Panc1 (cell line): ENCODE measurements at regions not wholly inside any gene's neighbourhood (a gene's known extent, or its start where the extent isn't known, plus 50 kb on each side); places are given as distances from the start of the nearest gene placed in this dataset.

Source experiments
- ATAC-seq: fragments of 200-7000 bp; cut with Tn5 transposase; 2 replicates; pipeline ENCODE4 v1.9.1; 2020; ENCODE audit warnings: mild to moderate bottlenecking, moderate library complexity
- BruUV-seq: library from RNA; stranded (reverse); fragments of 400-500 nt; replicated peaks from 2 replicates; lab custom pipeline; 2021; lab: Mats Ljungman, UMichigan
- CTCF ChIA-PET: fragments of 300-600 bp; sonication (Branson Sonifier 250); formaldehyde crosslinking; loops from one replicate; lab custom pipeline; 2022; ENCODE audit warnings: antibody characterized with exemption; lab: Charles Lee
- POLR2A ChIA-PET: fragments of 300-600 bp; sonication (Branson Sonifier 250); formaldehyde crosslinking; loops from one replicate; lab custom pipeline; 2022; ENCODE audit warnings: antibody characterized with exemption; lab: Charles Lee
- DNase-seq: peaks from one replicate; pipeline ENCODE4 v3.0.0-alpha.2; 2010; ENCODE audit warnings: low read depth, low spot score
- H3K27ac ChIP-seq: 2 replicates; pipeline ENCODE4 v1.5.1; 2011; ENCODE audit warnings: mild to moderate bottlenecking, low read length, inconsistent platforms
- H3K27me3 ChIP-seq: fragments of 200-500 bp; sonication (Bioruptor generic); 2 replicates; pipeline ENCODE4 v1.6.0; 2014; ENCODE audit warnings: low read length, inconsistent platforms; ENCODE audit not compliant: control insufficient read depth, insufficient read depth
- H3K36me3 ChIP-seq: fragments of 200-500 bp; sonication (Bioruptor generic); 2 replicates; pipeline ENCODE4 v1.5.1; 2014; ENCODE audit warnings: inconsistent platforms, mild to moderate bottlenecking, low read length, moderate library complexity; ENCODE audit not compliant: control insufficient read depth, insufficient read depth
- H3K4me1 ChIP-seq: 2 replicates; pipeline ENCODE4 v1.5.1; 2011; ENCODE audit warnings: inconsistent platforms, mild to moderate bottlenecking, low read length, moderate library complexity; ENCODE audit not compliant: control insufficient read depth, insufficient read depth
- H3K4me3 ChIP-seq, 2 experiments: 2 replicates each; pipeline ENCODE4 v1.5.1; 2011 to 2012; ENCODE audit warnings: low read depth in 2 of 2, low read length in 2 of 2, mild to moderate bottlenecking in 2 of 2, inconsistent platforms in 1 of 2, moderate library complexity in 1 of 2
- H3K9me3 ChIP-seq: fragments of 200-500 bp; sonication (Bioruptor generic); 2 replicates; pipeline ENCODE4 v1.5.1; 2014; ENCODE audit warnings: low read depth, mild to moderate bottlenecking, inconsistent platforms, low read length, moderate library complexity; ENCODE audit not compliant: control insufficient read depth, insufficient read depth
- CTCF ChIP-seq: fragments of 450-650 bp; IDR thresholded peaks from 2 replicates; pipeline ENCODE4 v1.5.1; 2017; ENCODE audit warnings: mild to moderate bottlenecking
- POLR2AphosphoS5 ChIP-seq: IDR thresholded peaks from 2 replicates; pipeline ENCODE4 v1.6.1; 2012; ENCODE audit warnings: mild to moderate bottlenecking, low read depth, low read length, moderate library complexity
- REST ChIP-seq, 2 experiments: IDR thresholded peaks; 2 replicates each; pipeline ENCODE4 v1.6.1; 2011 to 2012; ENCODE audit warnings: low read depth in 2 of 2, control low read depth in 1 of 2, low read length in 1 of 2, mild to moderate bottlenecking in 1 of 2, moderate library complexity in 1 of 2; ENCODE audit not compliant: insufficient read depth in 1 of 2
- SIN3A ChIP-seq: IDR thresholded peaks from 2 replicates; pipeline ENCODE4 v1.6.1; 2012; ENCODE audit warnings: low read depth, mild to moderate bottlenecking, low read length, moderate library complexity, borderline replicate concordance; ENCODE audit not compliant: insufficient read depth
- TCF7L2 ChIP-seq: IDR thresholded peaks from 2 replicates; pipeline ENCODE4 v1.6.1; 2011; ENCODE audit warnings: mild to moderate bottlenecking, low read depth, low read length, inconsistent platforms
- in situ Hi-C: cut with HindIII; loops from 2 replicates; pipeline ENCODE4 v1.10.0; 2016; ENCODE audit warnings: low sequenced_read_pairs, low pct_unique_long_range_greater_than_20kb
- intact Hi-C: fragments of 100-400 bp; cut with micrococcal nuclease; formaldehyde crosslinking; loops from one replicate; pipeline ENCODE4 v1.10.0; 2022; ENCODE audit not compliant: unreplicated experiment

GRCh38 chr2:144079803-144080202 is 440.1 kb downstream of the ZEB2 start:
- no peaks in the 10 kb centered on the region for H3K27me3 ChIP-seq
- intact Hi-C loops (no loop called here), in situ Hi-C loops (no loop called here)
- H3K27ac ChIP-seq, result no peak overlapping the region
- H3K9me3 ChIP-seq, result no peaks in the 10 kb centered on the region
- no peak for DNase-seq
- H3K4me3 ChIP-seq, result no peak overlapping the region
- CTCF ChIA-PET, result interaction anchor here (0.6 kb wide), 1 partner anchor 172 kb away, joined by 6 read pairs; no protein-coding TSS in a partner anchor
- H3K4me1 ChIP-seq, result no peaks in the 10 kb centered on the region
- H3K36me3 ChIP-seq, result no peaks in the 10 kb centered on the region
- no peak for TF ChIP-seq SIN3A
- TF ChIP-seq CTCF, result no peak
- no peak for TF ChIP-seq POLR2AphosphoS5
- TF ChIP-seq REST (IDR thresholded peaks at IDR 0.05; ENCODE audit: insufficient read depth in 1 of 2, low read depth in 2 of 2, low read length in 1 of 2), result no peak
- TF ChIP-seq TCF7L2, result no peak
- BruUV-seq, result no TSS peak
- POLR2A ChIA-PET, result no interaction called here
- ATAC-seq, result no peak

GRCh38 chr2:144078802-144079724 is 440.9 kb downstream of the ZEB2 start:
- H3K4me3 ChIP-seq, result no peak overlapping the region
- intact Hi-C loops, result no loop called here

GRCh38 chr2:144078106-144078505 is 441.8 kb downstream of the ZEB2 start:
- no TSS peak for BruUV-seq
- intact Hi-C loops, result no loop called here
- TF ChIP-seq CTCF (no peak), POLR2AphosphoS5 (no peak), REST (IDR thresholded peaks at IDR 0.05; ENCODE audit: insufficient read depth in 1 of 2, low read depth in 2 of 2, low read length in 1 of 2) (no peak), TCF7L2 (no peak)

More at GRCh38 chr2:144078802-144079724, 440.9 kb downstream of the ZEB2 start:
- BruUV-seq, result no TSS peak
- no peaks in the 10 kb centered on the region for H3K36me3 ChIP-seq
- in situ Hi-C loops, result no loop called here
- ChIA-PET CTCF (interaction anchor here (0.6 kb wide), 1 partner anchor 171 kb away, joined by 6 read pairs; no protein-coding TSS in a partner anchor), POLR2A (no interaction called here)
- H3K27me3 ChIP-seq, result no peaks in the 10 kb centered on the region
- H3K27ac ChIP-seq, result no peak overlapping the region
- no peaks in the 10 kb centered on the region for H3K4me1 ChIP-seq
- DNase-seq, result no peak
- TF ChIP-seq SIN3A, result no peak
- no peaks in the 10 kb centered on the region for H3K9me3 ChIP-seq
- ATAC-seq, result no peak

More at GRCh38 chr2:144078106-144078505, 441.8 kb downstream of the ZEB2 start:
- ChIA-PET CTCF (no interaction called here), POLR2A (no interaction called here)
- Histone ChIP-seq H3K9me3 (no peaks in the 10 kb centered on the region), H3K4me3 (no peak overlapping the region), H3K4me1 (no peaks in the 10 kb centered on the region), H3K27me3 (no peaks in the 10 kb centered on the region), H3K36me3 (no peaks in the 10 kb centered on the region), H3K27ac (no peak overlapping the region)
- in situ Hi-C loops, result no loop called here
- DNase-seq, result no peak
- no peak for ATAC-seq
